Stimulated activated CD8-positive, alpha-beta memory T cell treated with anti-CD3 and anti-CD28 coated beads, Interleukin-4, amount 100 ng/mL, for 24 hours (primary cell): ENCODE measurements at regions not wholly inside any gene's neighbourhood (a gene's known extent, or its start where the extent isn't known, plus 50 kb on each side); places are given as distances from the start of the nearest gene placed in this dataset.

Experiments
- DNase-seq: peaks from one replicate; pipeline ENCODE4 v3.0.0-alpha.2; 2020; ENCODE audit warnings: low read depth

GRCh38 chr9:79264041-79264440, 307.7 kb upstream of the TLE4 start:
- no peak for DNase-seq

DNA sequence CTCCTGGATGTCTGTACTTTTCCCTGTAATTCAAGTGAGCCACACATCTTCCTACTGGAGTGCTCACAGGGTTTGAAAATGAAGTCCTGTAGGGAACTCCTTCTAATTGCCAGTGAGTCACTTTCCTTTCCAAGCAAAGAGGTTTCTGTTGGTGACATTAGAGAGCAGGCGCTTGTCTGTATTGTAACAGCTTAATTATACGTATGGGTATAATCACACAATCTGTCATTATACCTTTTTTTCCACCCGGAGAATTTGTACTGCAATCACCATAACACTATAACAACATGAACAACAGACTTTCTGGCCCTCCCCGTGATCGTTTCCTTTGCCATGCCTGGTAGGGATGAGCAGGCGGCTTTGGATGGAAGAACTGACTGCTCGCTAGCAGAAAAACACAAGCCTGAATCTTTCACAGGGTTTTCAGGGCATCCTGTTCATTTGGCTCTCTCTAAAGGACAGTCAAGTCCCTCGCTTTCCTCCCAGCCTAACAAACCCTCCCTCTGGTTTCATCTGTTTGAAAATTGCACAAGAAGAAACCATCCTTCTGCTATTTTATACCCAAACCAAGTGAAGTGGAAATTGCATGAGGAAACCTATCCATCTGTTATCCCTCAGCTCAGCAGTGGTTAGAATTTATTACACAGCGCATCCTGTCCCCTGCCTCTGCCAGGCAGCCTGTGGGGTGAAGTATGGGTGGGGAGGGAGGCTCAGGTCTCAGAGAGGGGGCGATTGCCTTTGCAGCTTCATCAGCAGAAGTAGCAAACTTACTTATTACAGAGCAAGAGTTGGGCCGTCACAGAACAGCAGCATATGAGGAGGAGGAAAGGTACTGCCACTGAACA, 307.0 kb upstream of the TLE4 start:
- no peak for DNase-seq

- no peak for DNase-seq
Measured at GRCh38 chr9:79266986-79267385, 304.8 kb upstream of the TLE4 start.

- DNase-seq, result no peak
Measured at GRCh38 chr9:79268806-79269205, 303.0 kb upstream of the TLE4 start.

GRCh38 chr9:79273311-79273710, 298.5 kb upstream of the TLE4 start:
- DNase-seq, result no peak

DNA sequence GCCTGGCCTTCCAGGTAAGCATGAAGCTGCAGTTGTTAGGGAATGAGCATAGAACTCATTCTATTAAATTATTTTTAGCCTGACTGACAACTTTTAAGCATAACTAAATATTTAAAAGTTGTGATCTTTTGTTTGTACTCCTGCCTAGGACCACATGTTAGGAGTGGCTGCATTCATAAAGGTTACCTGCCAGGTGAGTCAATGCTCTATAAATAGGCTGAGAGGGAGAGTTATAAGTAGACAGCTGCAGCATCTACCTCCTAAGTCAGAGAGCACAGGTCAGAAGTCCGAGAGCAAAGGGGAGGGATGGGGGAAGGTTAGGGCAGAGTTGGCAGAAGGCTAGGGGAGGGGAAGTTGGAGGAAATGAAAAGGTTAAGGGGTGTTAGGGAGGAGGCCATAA, 292.4 kb upstream of the TLE4 start:
- DNase-seq, result no peak

GRCh38 chr9:79280691-79281090, 291.1 kb upstream of the TLE4 start:
- DNase-seq, result no peak

DNA sequence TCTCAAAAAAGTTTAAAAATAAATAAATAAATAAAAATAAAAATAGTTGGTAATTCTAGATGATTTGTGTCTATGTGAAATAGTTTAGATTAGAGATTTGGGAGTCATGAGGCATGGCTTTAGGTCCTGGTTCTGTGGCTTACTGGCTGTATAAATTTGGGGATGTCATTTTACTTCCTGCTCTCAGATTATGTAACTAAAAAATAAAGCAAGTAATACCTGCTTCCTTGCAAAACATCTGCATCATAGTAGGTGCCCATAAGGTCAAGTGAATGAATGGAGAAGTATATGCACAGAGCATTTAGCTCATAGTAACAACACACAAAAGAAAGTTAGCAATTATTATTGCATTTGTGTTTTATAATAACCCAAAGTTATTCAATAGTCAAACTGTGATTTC, 287.7 kb upstream of the TLE4 start:
- no peak for DNase-seq

DNA sequence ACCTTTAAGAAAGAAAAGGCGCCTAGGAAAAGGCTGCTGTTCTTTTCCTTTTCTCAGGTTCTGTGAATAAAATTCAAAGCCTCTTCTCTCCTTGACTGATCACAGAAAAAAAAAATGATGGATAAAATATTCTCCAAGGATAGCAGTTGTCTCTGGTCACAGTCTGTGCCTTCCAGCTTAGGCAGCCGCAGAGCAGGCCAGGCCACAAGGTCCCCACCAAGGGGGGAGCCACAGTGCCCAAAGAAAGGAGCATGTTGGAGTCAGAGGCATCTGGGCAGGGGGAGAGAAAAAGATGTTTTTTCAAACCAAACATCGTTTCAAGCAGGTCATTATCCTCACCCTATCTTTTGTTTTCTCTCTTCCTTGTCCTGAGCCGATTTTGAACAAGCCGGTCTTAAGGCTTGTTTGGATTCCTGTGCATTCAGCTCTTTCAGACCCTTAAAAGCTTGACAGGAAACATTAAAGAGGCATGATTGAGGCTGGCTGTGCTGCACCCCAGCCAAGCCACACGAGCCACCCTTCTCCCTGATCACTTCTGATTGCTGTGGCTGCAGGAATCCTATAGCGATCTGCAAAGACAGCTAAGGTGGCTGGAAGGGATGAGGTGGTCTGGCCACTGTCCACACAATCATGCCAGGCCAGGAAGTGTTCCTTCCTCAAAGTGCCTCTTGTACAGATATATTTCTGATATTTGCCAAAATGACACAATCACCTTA, 284.6 kb upstream of the TLE4 start:
- no peak for DNase-seq

DNA sequence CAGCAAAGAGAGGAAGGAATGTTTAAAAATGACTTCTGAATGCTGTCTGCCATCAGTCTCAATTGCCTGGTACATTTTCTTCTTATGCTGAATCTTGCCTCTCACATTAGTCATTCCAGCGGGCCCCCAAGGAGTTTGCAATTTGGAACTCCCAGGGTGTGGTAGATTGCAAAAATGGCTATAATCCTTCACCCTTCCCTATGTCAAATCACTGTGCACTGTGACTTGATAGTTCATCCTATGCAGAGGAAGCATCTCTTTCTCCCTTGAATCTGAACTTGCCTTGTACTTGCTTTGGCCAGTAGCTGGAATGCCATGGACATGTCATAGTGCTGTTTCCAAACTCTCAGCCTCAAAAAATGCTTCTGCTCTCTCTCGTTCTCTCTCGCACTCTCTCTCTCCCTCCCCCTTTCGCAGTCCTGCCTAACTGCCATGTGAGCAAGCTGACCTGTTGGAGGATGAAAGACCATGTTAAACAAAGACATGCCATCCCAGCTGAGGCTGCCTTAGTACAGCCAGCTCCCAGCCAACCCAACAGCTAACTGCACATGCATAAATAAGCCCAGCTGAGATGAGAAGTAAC, 284.0 kb upstream of the TLE4 start:
- DNase-seq, result no peak

GRCh38 chr9:79289856-79290255, 281.9 kb upstream of the TLE4 start:
- no peak for DNase-seq

DNA sequence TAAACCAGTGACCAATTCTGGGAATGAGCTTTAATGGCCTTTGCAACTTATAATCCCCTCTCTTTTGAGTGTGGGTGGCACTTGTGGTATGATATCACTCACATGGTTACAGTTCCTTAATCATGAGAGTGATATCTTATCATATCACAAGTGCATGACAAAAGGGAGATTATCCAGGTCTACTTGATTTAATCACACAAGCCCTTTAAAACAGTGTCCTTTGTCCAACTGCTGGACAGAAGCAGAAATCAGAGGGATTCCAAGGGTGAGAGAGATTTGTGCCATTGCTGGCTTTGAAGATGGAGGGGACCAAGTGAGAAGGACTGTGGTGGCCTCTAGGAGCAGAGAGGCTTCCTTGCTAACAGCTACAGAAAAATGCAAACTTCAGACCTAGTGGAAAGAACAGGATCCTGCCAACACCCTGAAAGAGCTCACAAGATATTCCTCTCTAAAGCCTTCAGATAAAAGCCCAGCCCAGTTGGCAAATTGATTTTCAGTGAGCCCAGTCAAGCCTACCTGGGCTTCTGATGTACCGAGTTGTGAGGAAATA, 279.0 kb upstream of the TLE4 start:
- no peak for DNase-seq

- DNase-seq, result no peak
Measured at GRCh38 chr9:79300068-79300467, 271.7 kb upstream of the TLE4 start.

DNA sequence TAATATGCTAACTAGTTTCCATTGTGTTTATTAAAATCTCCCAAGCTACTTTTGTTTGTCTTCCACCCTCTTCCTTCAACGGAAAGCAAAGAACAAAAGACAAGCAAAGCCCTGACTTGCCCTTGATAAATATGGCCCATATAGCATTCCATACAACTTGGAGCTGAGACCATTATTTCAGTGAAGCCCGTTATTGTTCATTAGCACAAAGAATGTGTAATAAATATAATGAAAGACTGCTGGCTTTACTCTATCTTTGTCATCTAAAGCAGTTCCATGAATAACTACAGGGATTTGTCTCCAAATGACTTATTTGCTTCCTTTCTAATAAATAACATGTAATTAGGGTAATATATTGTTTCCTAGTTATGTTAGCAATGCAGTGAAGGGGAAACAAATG, 270.7 kb upstream of the TLE4 start:
- DNase-seq, result no peak

DNA sequence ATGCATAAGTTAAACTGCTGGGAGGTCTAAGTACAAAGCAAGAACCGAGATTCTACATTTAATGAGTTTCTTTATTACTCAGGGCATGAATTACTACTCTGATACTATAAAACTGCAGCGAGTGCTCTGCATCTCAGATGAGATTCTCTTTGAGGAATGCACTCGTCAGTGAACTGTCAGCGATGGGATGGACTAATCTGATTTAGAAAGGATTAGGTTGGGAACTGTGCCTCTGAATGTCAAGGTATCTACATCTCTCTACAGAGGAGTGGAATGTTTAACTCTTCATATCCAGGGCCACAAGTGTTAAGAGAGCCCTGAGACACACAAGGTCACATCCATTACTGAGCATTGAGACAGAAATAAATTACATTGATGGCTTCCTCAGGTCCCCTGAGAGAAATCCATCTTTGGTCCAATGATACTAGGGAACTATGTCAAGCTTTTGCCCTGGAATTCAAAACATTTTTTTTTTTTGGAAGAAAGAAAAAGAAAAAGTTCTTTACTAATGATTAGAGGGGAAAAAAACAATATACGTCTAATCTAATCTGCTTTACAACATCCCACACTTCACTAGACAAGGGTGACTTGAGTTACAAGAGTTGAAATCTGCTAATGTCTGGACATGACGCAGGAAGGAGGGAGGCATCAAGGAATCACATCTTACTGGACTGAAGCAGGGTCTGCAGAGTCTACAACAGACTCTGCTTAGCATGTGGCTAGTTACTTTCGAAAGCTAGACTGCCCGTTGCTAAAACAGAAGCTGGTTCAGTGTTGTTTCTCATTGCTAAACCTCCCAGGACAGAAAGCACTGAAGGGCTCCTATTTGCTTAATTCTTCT, 270.0 kb upstream of the TLE4 start:
- no peak for DNase-seq

- no peak for DNase-seq
Measured at GRCh38 chr9:79302569-79302968, 269.2 kb upstream of the TLE4 start.

- no peak for DNase-seq
Measured at GRCh38 chr9:79308012-79308411, 263.8 kb upstream of the TLE4 start.

DNA sequence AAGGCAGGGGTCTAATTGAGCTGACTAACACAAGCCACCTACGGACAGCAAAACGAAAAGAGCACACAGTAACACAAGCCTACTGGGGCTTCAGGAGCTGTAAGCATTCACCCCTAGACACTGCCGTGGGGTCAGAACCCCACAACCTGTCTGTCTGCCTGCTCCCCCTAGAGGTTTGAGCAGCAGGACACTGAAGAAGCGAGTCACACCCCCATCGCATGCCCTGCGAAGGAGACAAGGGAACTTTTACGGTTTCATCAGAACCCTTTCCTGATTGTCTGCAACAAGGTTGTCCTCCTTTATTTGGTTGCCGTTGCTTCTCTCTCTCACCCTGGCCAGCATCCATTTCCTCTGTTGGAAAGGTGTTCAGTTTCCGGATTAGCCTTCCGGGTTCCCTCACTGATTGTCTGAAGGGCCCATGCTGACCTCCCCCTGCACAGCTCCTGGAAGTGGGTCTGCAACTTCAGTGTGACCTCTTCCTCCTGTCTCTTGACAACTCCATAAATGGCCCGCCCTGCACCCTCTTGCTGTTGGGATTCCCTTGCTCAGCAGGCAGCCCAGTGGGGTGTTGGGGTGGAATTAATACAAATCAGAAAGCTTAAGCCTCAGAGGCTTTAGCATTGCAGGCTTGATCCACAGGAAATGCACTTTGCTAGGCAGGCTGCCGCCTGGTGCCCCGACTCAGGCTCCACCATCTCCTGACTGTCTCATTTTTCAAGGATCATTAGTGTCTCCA, 258.9 kb upstream of the TLE4 start:
- no peak for DNase-seq

GRCh38 chr9:79325501-79325900, 246.3 kb upstream of the TLE4 start:
- DNase-seq, result no peak

DNA sequence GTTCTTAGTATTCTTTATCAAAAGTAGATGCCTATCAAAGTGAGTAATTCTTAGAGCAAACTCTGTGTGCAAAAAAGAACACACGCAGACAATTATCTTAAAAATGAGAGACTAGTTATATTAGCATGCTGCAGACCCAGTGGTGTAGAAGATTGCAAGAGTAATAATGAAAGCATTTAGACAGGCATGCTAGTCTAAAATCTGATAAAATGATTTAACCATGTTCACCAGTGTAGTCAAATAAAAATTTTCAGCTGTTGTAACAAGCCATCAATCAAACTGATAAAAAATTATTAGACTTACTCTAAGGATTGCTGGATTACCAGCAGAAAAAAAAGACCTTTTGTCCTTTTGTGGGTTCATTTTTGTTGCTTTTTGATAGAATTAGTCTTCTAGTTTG, 241.9 kb upstream of the TLE4 start:
- no peak for DNase-seq

GRCh38 chr9:79334001-79334400, 237.8 kb upstream of the TLE4 start:
- DNase-seq, result no peak
